ENCODE measurements at regions not wholly inside any gene's neighbourhood (a gene's known extent, or its start where the extent isn't known, plus 50 kb on each side); places are given as distances from the start of the nearest gene placed in this dataset.
A peak's percentile ranks its signal among the peaks of the same experiment; 100 is the strongest.

DNA sequence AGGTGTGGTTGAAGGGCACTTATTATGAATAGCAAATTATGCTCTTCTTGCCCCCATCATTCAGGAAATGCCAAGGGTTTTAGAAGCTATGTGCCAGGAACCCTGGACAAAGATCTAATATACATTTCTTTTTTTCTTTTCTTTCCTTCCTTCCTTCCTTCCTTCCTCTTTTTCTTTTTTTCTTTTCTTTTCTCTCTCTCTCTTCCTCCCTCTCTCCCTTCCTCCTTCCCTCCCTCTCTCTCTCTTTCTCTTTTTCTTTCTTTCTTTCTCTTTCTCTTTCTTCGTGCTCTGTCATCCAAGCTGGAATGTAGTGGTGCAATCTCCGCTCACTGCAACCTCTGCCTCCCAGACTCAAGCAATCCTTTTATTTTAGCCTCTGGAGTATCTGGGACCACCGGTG, 66.1 kb upstream of the CSRP2 start:
- H3K9me3 ChIP-seq (ENCODE audit: control insufficient read depth, low read length), result no peaks in the 10 kb centered on the region
- H3K36me3 ChIP-seq (ENCODE audit: control insufficient read depth, insufficient read depth, low read length), result no peaks in the 10 kb centered on the region

DNA sequence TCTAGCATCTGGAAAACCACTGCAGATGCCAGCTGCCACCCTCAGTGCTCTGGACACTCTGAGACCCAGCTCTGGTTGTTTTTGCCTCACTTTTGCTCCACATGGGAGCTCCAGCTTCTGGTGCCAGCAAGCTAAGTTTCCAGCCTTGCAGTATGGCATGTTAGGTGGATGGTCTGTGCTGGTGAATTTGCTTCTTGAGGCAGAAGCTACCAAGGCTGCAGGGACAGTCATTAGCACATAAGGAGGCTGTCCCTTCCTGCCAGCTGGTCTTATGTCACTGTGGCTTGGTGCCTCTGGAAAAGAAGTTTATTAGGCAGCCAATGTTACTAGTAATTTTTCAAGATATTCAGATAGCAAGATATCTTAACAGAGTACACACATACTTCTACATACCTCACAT, 64.2 kb upstream of the CSRP2 start:
- no peaks in the 10 kb centered on the region for H3K79me2 ChIP-seq
- no peaks in the 10 kb centered on the region for H3K4me1 ChIP-seq
- no peak overlapping the region for H3K4me3 ChIP-seq (ENCODE audit: low read depth, low read length)
- H3K9ac ChIP-seq, result no peak overlapping the region
- TF ChIP-seq, protein P1, sequence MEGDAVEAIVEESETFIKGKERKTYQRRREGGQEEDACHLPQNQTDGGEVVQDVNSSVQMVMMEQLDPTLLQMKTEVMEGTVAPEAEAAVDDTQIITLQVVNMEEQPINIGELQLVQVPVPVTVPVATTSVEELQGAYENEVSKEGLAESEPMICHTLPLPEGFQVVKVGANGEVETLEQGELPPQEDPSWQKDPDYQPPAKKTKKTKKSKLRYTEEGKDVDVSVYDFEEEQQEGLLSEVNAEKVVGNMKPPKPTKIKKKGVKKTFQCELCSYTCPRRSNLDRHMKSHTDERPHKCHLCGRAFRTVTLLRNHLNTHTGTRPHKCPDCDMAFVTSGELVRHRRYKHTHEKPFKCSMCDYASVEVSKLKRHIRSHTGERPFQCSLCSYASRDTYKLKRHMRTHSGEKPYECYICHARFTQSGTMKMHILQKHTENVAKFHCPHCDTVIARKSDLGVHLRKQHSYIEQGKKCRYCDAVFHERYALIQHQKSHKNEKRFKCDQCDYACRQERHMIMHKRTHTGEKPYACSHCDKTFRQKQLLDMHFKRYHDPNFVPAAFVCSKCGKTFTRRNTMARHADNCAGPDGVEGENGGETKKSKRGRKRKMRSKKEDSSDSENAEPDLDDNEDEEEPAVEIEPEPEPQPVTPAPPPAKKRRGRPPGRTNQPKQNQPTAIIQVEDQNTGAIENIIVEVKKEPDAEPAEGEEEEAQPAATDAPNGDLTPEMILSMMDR (IDR thresholded peaks at IDR 0.05), result no peak
- no peaks in the 10 kb centered on the region for H3K27me3 ChIP-seq (ENCODE audit: control insufficient read depth, insufficient read depth, low read length)
- H2AFZ ChIP-seq, result no peak overlapping the region
- H3K36me3 ChIP-seq (ENCODE audit: control insufficient read depth, insufficient read depth, low read length), result no peaks in the 10 kb centered on the region
- H3K9me3 ChIP-seq (ENCODE audit: control insufficient read depth, low read length), result no peaks in the 10 kb centered on the region
- no peak overlapping the region for H3K4me2 ChIP-seq (ENCODE audit: low read length)
- no peak overlapping the region for H3K27ac ChIP-seq

More for the DNA sequence above, 66.1 kb upstream of the CSRP2 start:
- Histone ChIP-seq H3K4me2 (ENCODE audit: low read length) (no peak overlapping the region), H2AFZ (no peak overlapping the region), H3K79me2 (no peaks in the 10 kb centered on the region), H3K27ac (no peak overlapping the region), H3K9ac (no peak overlapping the region), H3K4me3 (ENCODE audit: low read depth, low read length) (no peak overlapping the region), H3K4me1 (no peaks in the 10 kb centered on the region), H3K27me3 (ENCODE audit: control insufficient read depth, insufficient read depth, low read length) (no peaks in the 10 kb centered on the region)
- TF ChIP-seq, protein P1 (IDR thresholded peaks at IDR 0.05), result no peak

DNA sequence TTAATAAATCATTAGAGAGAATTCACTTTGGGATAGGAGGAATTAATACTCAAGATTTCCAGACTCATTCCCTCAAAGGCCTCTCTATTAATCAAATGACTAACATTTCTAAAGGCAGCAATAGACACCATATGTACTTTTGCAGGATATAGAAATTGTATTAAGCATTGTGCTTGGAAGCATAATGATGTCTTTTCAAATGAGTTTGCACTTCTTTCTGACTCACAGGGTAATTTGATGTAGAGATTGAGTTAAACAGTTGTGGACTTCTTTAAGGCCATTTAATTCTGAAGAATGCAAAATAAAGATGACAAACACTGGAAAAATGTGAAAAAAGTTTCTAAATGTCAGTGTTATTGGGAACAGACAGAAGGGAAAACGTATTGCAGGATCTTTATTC, 63.4 kb upstream of the CSRP2 start:
- no peaks in the 10 kb centered on the region for H3K27me3 ChIP-seq (ENCODE audit: control insufficient read depth, insufficient read depth, low read length)
- no peak overlapping the region for H3K4me2 ChIP-seq (ENCODE audit: low read length)
- H2AFZ ChIP-seq, result peak overlapping the region; percentile 6
- no peaks in the 10 kb centered on the region for H3K79me2 ChIP-seq
- H3K9me3 ChIP-seq (ENCODE audit: control insufficient read depth, low read length), result no peaks in the 10 kb centered on the region
- H3K36me3 ChIP-seq (ENCODE audit: control insufficient read depth, insufficient read depth, low read length), result no peaks in the 10 kb centered on the region
- no peak overlapping the region for H3K27ac ChIP-seq
- TF ChIP-seq, protein P1 (IDR thresholded peaks at IDR 0.05), result no peak
- H3K4me3 ChIP-seq (ENCODE audit: low read depth, low read length), result no peak overlapping the region
- H3K4me1 ChIP-seq, result no peaks in the 10 kb centered on the region
- H3K9ac ChIP-seq, result no peak overlapping the region

DNA sequence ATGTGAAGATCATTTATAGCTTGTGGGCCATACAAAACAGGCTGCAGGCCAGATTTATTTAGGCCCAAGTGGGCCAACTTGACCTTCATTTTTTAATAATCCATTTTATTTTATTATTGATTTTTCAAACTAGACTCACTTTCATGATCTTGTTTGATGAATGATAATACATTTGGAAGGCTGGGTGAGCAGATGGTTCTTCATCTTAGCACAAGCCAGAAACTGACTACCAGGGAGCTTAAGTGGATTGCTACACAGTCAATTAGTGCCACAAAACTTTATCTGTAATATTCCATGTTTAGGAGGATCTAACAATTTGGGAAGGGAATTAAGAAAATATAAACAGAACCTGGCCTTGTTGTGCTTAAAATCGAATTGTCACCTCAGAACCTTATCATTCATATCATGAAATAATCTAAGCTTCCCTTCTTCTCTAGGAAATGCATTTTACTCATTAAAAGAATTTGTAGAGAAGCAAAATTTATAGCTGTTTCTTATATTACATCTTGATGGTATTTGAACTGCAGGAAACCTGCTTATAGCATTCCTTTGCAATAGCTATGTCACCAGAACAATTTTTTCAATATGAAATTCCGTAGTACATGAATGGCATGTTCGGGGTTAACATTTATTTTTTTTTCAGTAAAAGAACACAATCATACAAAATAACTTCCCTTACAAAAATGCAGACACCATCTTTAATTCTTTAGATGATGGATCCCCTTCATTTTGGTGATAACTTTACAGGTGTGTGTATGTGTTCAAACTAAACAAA, 62.0 kb upstream of the CSRP2 start:
- Histone ChIP-seq H3K4me3 (ENCODE audit: low read depth, low read length) (no peak overlapping the region), H3K36me3 (ENCODE audit: control insufficient read depth, insufficient read depth, low read length) (no peaks in the 10 kb centered on the region), H3K79me2 (no peaks in the 10 kb centered on the region), H3K27ac (no peak overlapping the region), H3K9ac (no peak overlapping the region), H3K4me2 (ENCODE audit: low read length) (no peak overlapping the region), H3K4me1 (no peaks in the 10 kb centered on the region), H2AFZ (no peak overlapping the region), H3K9me3 (ENCODE audit: control insufficient read depth, low read length) (no peaks in the 10 kb centered on the region), H3K27me3 (ENCODE audit: control insufficient read depth, insufficient read depth, low read length) (no peaks in the 10 kb centered on the region)
- TF ChIP-seq, protein P1 (IDR thresholded peaks at IDR 0.05), result no peak

DNA sequence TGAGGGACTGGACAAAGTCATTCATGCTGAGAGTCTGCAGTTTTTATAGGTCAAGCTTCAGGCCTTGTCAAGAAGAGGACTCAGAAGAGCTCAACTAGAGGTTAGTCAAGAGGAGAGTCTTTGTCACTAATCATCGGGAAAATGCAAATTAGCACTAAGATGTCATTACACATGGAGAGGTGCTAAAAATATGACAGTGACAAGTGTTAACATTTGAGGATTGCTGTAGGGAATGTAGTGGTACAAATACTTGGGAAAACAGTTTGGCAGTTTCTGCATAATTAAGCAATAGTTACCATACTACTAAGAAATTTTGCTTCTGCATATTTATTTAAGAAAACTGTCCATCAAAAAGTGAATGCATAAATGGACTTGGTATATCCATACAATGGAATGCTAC, 60.9 kb upstream of the CSRP2 start:
- Histone ChIP-seq H3K9me3 (ENCODE audit: control insufficient read depth, low read length) (no peaks in the 10 kb centered on the region), H3K27ac (no peak overlapping the region), H3K9ac (no peak overlapping the region), H3K4me2 (ENCODE audit: low read length) (no peak overlapping the region), H3K27me3 (ENCODE audit: control insufficient read depth, insufficient read depth, low read length) (no peaks in the 10 kb centered on the region), H3K4me1 (no peaks in the 10 kb centered on the region), H3K4me3 (ENCODE audit: low read depth, low read length) (no peak overlapping the region), H3K79me2 (no peaks in the 10 kb centered on the region), H2AFZ (no peak overlapping the region), H3K36me3 (ENCODE audit: control insufficient read depth, insufficient read depth, low read length) (no peaks in the 10 kb centered on the region)
- TF ChIP-seq, protein P1 (IDR thresholded peaks at IDR 0.05), result no peak
